ENCODE measurements at regions not wholly inside any gene's neighbourhood (a gene's known extent, or its start where the extent isn't known, plus 50 kb on each side); places are given as distances from the start of the nearest gene placed in this dataset.

DNA sequence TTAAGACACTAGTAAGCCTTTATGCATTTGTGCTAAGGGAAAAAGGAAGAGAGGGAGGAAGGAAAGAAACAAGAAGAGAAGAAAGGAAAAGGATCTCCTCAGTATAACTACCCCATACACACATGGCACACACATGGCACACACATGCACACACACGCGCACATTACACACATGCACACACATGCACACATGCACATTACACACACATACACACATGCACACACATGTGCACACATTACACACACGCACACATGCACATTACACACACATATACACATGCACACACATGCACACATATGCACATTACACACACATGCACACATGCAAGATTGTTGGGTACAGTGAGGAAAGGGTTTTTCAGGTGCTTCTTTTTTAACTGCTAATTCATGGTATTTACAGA is 311.2 kb downstream of the SKIDA1 start:
- no peak overlapping the region for H3K4me2 ChIP-seq (ENCODE audit: control insufficient read depth, extremely low read depth, insufficient read depth, low read depth, low read length)
- dilution Hi-C loops (cut with MboI; ENCODE audit: extremely low pct_ligation_motif_present, low sequenced_read_pairs): no loop called here
- H3K9me3 ChIP-seq (ENCODE audit: control insufficient read depth, low read depth, low read length): no peaks in the 10 kb centered on the region
- no peaks in the 10 kb centered on the region for H3K27me3 ChIP-seq (ENCODE audit: control insufficient read depth, extremely low read depth, insufficient read depth, low read length)
- H3K79me2 ChIP-seq (ENCODE audit: control insufficient read depth, insufficient read depth, low read length): no peaks in the 10 kb centered on the region
- no peak overlapping the region for H3K4me3 ChIP-seq (ENCODE audit: control insufficient read depth in 2 of 3, extremely low read depth in 1 of 3, insufficient read depth in 2 of 3, low read depth in 1 of 3, low read length in 3 of 3)
- H3K4me1 ChIP-seq (ENCODE audit: control insufficient read depth, extremely low read depth, insufficient read depth, low read length): no peaks in the 10 kb centered on the region
- H3K27ac ChIP-seq (ENCODE audit: control insufficient read depth, insufficient read depth, low read length): no peak overlapping the region
- no peaks in the 10 kb centered on the region for H4K20me1 ChIP-seq (ENCODE audit: control insufficient read depth, extremely low read depth, insufficient read depth, low read length)
- TF ChIP-seq EZH2 (IDR thresholded peaks at IDR 0.05; ENCODE audit: low read length): no peak
- TF ChIP-seq, protein P1, sequence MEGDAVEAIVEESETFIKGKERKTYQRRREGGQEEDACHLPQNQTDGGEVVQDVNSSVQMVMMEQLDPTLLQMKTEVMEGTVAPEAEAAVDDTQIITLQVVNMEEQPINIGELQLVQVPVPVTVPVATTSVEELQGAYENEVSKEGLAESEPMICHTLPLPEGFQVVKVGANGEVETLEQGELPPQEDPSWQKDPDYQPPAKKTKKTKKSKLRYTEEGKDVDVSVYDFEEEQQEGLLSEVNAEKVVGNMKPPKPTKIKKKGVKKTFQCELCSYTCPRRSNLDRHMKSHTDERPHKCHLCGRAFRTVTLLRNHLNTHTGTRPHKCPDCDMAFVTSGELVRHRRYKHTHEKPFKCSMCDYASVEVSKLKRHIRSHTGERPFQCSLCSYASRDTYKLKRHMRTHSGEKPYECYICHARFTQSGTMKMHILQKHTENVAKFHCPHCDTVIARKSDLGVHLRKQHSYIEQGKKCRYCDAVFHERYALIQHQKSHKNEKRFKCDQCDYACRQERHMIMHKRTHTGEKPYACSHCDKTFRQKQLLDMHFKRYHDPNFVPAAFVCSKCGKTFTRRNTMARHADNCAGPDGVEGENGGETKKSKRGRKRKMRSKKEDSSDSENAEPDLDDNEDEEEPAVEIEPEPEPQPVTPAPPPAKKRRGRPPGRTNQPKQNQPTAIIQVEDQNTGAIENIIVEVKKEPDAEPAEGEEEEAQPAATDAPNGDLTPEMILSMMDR (optimal IDR thresholded peaks at IDR 0.05 in 1 of 3, IDR thresholded peaks at IDR 0.05 in 1 of 3, conservative IDR thresholded peaks at IDR 0.05 in 1 of 3; ENCODE audit: extremely low read depth in 1 of 3, insufficient read depth in 2 of 3, low read length in 3 of 3): no peak
- no peaks in the 10 kb centered on the region for H3K36me3 ChIP-seq (ENCODE audit: control insufficient read depth in 2 of 2, extremely low read depth in 1 of 2, insufficient read depth in 2 of 2, low read length in 2 of 2)
- H3K9ac ChIP-seq (ENCODE audit: control insufficient read depth, extremely low read depth, insufficient read depth, low read length): no peak overlapping the region
- no peaks in the 10 kb centered on the region for H3K9me1 ChIP-seq (ENCODE audit: control insufficient read depth, extremely low read depth, insufficient read depth, low read length)
- FAIRE-seq: no peak
- DNase-seq (ENCODE audit: low read depth, low spot score): no peak
- no peak overlapping the region for H2AFZ ChIP-seq (ENCODE audit: control insufficient read depth, low read length)

DNA sequence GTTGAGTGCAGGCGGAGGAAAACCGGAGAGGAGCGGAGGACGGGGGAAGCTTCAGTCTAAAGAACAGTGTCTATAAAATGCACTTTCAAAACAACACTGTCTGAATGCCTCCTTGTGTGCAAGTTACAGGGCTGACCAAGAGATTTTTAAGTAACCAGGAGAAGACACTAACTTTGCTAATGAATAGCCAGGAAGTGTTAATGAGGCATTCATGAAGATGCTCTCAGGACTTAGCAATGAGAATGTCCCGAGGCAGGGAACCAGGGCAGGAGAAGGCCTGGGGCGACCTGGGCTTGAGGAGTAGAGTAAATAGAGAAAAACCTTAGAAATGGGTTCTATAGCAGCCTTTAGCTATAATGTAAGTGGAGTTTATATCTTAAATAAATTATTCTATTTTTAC is 312.1 kb downstream of the SKIDA1 start:
- no peaks in the 10 kb centered on the region for H4K20me1 ChIP-seq (ENCODE audit: control insufficient read depth, extremely low read depth, insufficient read depth, low read length)
- no peaks in the 10 kb centered on the region for H3K4me1 ChIP-seq (ENCODE audit: control insufficient read depth, extremely low read depth, insufficient read depth, low read length)
- H3K9me1 ChIP-seq (ENCODE audit: control insufficient read depth, extremely low read depth, insufficient read depth, low read length): no peaks in the 10 kb centered on the region
- no peak overlapping the region for H2AFZ ChIP-seq (ENCODE audit: control insufficient read depth, low read length)
- no peak overlapping the region for H3K4me3 ChIP-seq (ENCODE audit: control insufficient read depth in 2 of 3, extremely low read depth in 1 of 3, insufficient read depth in 2 of 3, low read depth in 1 of 3, low read length in 3 of 3)
- H3K36me3 ChIP-seq (ENCODE audit: control insufficient read depth in 2 of 2, extremely low read depth in 1 of 2, insufficient read depth in 2 of 2, low read length in 2 of 2): no peaks in the 10 kb centered on the region
- no peak for FAIRE-seq
- no peaks in the 10 kb centered on the region for H3K79me2 ChIP-seq (ENCODE audit: control insufficient read depth, insufficient read depth, low read length)
- no peak overlapping the region for H3K4me2 ChIP-seq (ENCODE audit: control insufficient read depth, extremely low read depth, insufficient read depth, low read depth, low read length)
- DNase-seq (ENCODE audit: low read depth, low spot score): no peak
- H3K9ac ChIP-seq (ENCODE audit: control insufficient read depth, extremely low read depth, insufficient read depth, low read length): no peak overlapping the region
- TF ChIP-seq, protein P1 (optimal IDR thresholded peaks at IDR 0.05 in 1 of 3, IDR thresholded peaks at IDR 0.05 in 1 of 3, conservative IDR thresholded peaks at IDR 0.05 in 1 of 3; ENCODE audit: extremely low read depth in 1 of 3, insufficient read depth in 2 of 3, low read length in 3 of 3): no peak
- TF ChIP-seq EZH2 (IDR thresholded peaks at IDR 0.05; ENCODE audit: low read length): no peak
- dilution Hi-C loops (cut with MboI; ENCODE audit: extremely low pct_ligation_motif_present, low sequenced_read_pairs): no loop called here
- H3K9me3 ChIP-seq (ENCODE audit: control insufficient read depth, low read depth, low read length): no peaks in the 10 kb centered on the region
- no peak overlapping the region for H3K27ac ChIP-seq (ENCODE audit: control insufficient read depth, insufficient read depth, low read length)
- H3K27me3 ChIP-seq (ENCODE audit: control insufficient read depth, extremely low read depth, insufficient read depth, low read length): no peaks in the 10 kb centered on the region

All from keratinocyte (primary cell).